ENCODE measurements at regions not wholly inside any gene's neighbourhood (a gene's known extent, or its start where the extent isn't known, plus 50 kb on each side); places are given as distances from the start of the nearest gene placed in this dataset.

GRCh38 chr4:29521281-29521680, 1198.9 kb upstream of the PCDH7 start:
- Histone ChIP-seq H3K9me3 (peaks cover 0 to 10% (median 3%) of the 10 kb centered on the region in 4 donors), H3K27ac (no peak overlapping the region), H3K4me3 (no peak overlapping the region), H3K36me3 (no peaks in the 10 kb centered on the region), H3K27me3 (no peaks in the 10 kb centered on the region), H3K4me1 (no peaks in the 10 kb centered on the region)
- TF ChIP-seq CTCF (IDR thresholded peaks at IDR 0.05): no peak
- TF ChIP-seq EP300 (IDR thresholded peaks at IDR 0.05): no peak
- no peak for TF ChIP-seq POLR2AphosphoS5 (IDR thresholded peaks at IDR 0.05)
- TF ChIP-seq POLR2A (IDR thresholded peaks at IDR 0.05): no peak
- intact Hi-C loops (cut with DNase I; ENCODE audit: low total_unique reads): no loop called here
- 62 to 83% (median 76%) methylated on average over 1 of the region's 1 CpG for WGBS, 5 donors
- no peak for DNase-seq

- Histone ChIP-seq H3K27me3 (no peaks in the 10 kb centered on the region), H3K27ac (no peak overlapping the region), H3K4me3 (no peak overlapping the region), H3K4me1 (no peaks in the 10 kb centered on the region), H3K36me3 (no peaks in the 10 kb centered on the region), H3K9me3 (peaks cover 0 to 1% (median under 1%) of the 10 kb centered on the region in 4 donors)
- no peak for TF ChIP-seq EP300 (IDR thresholded peaks at IDR 0.05)
- no peak for TF ChIP-seq POLR2A (IDR thresholded peaks at IDR 0.05)
- TF ChIP-seq CTCF (IDR thresholded peaks at IDR 0.05): no peak
- no peak for TF ChIP-seq POLR2AphosphoS5 (IDR thresholded peaks at IDR 0.05)
- intact Hi-C loops (cut with DNase I; ENCODE audit: low total_unique reads): no loop called here
- 72 to 78% (median 75%) methylated on average over 3 of the region's 3 CpGs for WGBS, 5 donors
- no peak for DNase-seq
Measured at GRCh38 chr4:29536745-29537144, 1183.4 kb upstream of the PCDH7 start.

GRCh38 chr4:29538889-29539646, 1181.1 kb upstream of the PCDH7 start:
- H3K27ac ChIP-seq: no peak overlapping the region
- no peak overlapping the region for H3K4me3 ChIP-seq
- TF ChIP-seq POLR2AphosphoS5 (IDR thresholded peaks at IDR 0.05): no peak
- no peak for TF ChIP-seq POLR2A (IDR thresholded peaks at IDR 0.05)
- TF ChIP-seq EP300 (IDR thresholded peaks at IDR 0.05): no peak
- TF ChIP-seq CTCF (IDR thresholded peaks at IDR 0.05): no peak
- no peaks in the 10 kb centered on the region for H3K36me3 ChIP-seq
- 50 to 67% (median 58%) methylated on average over 4 of the region's 4 CpGs for WGBS, 5 donors
- no peaks in the 10 kb centered on the region for H3K27me3 ChIP-seq
- no peaks in the 10 kb centered on the region for H3K4me1 ChIP-seq
- H3K9me3 ChIP-seq: peaks cover 0 to 12% (median 5%) of the 10 kb centered on the region in 4 donors
- DNase-seq: no peak
- intact Hi-C loops (cut with DNase I; ENCODE audit: low total_unique reads): no loop called here

GRCh38 chr4:29540439-29541102, 1179.6 kb upstream of the PCDH7 start:
- no peaks in the 10 kb centered on the region for H3K4me1 ChIP-seq
- no peaks in the 10 kb centered on the region for H3K27me3 ChIP-seq
- no peak for DNase-seq
- no peak for TF ChIP-seq EP300 (IDR thresholded peaks at IDR 0.05)
- TF ChIP-seq CTCF (IDR thresholded peaks at IDR 0.05): no peak
- no peak for TF ChIP-seq POLR2A (IDR thresholded peaks at IDR 0.05)
- no peak for TF ChIP-seq POLR2AphosphoS5 (IDR thresholded peaks at IDR 0.05)
- H3K27ac ChIP-seq: no peak overlapping the region
- intact Hi-C loops (cut with DNase I; ENCODE audit: low total_unique reads): no loop called here
- WGBS, 5 donors: 65 to 77% (median 74%) methylated on average over 2 of the region's 2 CpGs
- no peak overlapping the region for H3K4me3 ChIP-seq
- H3K9me3 ChIP-seq: peaks cover 0 to 12% (median 5%) of the 10 kb centered on the region in 4 donors
- H3K36me3 ChIP-seq: no peaks in the 10 kb centered on the region
